Large intestine (tissue), 3 donors: ENCODE measurements at regions not wholly inside any gene's neighbourhood (a gene's known extent, or its start where the extent isn't known, plus 50 kb on each side); places are given as distances from the start of the nearest gene placed in this dataset.

Source experiments
- DNase-seq, 2 donors: peaks; one replicate each; pipeline versions ENCODE4 v3.0.0 to v3.0.0-alpha.2; 2013
- H3K27ac ChIP-seq: one replicate; pipeline ENCODE4 v1.5.1; 2013; ENCODE audit warnings: low read length
- H3K27me3 ChIP-seq: 2 replicates; pipeline ENCODE4 v1.6.1; 2013; ENCODE audit warnings: low read length; ENCODE audit not compliant: control insufficient read depth, insufficient read depth
- H3K36me3 ChIP-seq: 2 replicates; pipeline ENCODE4 v1.6.1; 2013; ENCODE audit warnings: low read length; ENCODE audit not compliant: control insufficient read depth, insufficient read depth
- H3K4me1 ChIP-seq: one replicate; pipeline ENCODE4 v1.6.1; 2013; ENCODE audit warnings: low read length; ENCODE audit not compliant: control insufficient read depth, insufficient read depth
- H3K4me3 ChIP-seq: one replicate; pipeline ENCODE4 v1.5.1; 2013; ENCODE audit warnings: low read length
- H3K9me3 ChIP-seq: one replicate; pipeline ENCODE4 v1.6.1; 2013; ENCODE audit warnings: mild to moderate bottlenecking, low read depth, low read length, moderate library complexity; ENCODE audit not compliant: control insufficient read depth
- WGBS: methylation state at CpG from one replicate; pipeline ENCODE4 v1.1.5; 2013; ENCODE audit warnings: low lambda C conversion rate; ENCODE audit not compliant: insufficient coverage; 5-methylcytosine and 5-hydroxymethylcytosine counted together

GRCh38 chr20:60513141-60513540 is 554.9 kb downstream of the CDH26 start:
- no peaks in the 10 kb centered on the region for H3K36me3 ChIP-seq
- WGBS, result no CpG with 5 or more reads among the region's 3 CpGs
- no peaks in the 10 kb centered on the region for H3K9me3 ChIP-seq
- DNase-seq, result no peak
- no peaks in the 10 kb centered on the region for H3K4me1 ChIP-seq
- H3K4me3 ChIP-seq, result no peak overlapping the region
- H3K27me3 ChIP-seq, result no peaks in the 10 kb centered on the region
- no peak overlapping the region for H3K27ac ChIP-seq

GRCh38 chr20:60516442-60516841 is 558.2 kb downstream of the CDH26 start:
- WGBS, result 71% methylated on average over 1 of the region's 2 CpGs
- no peak overlapping the region for H3K27ac ChIP-seq
- no peak for DNase-seq
- no peaks in the 10 kb centered on the region for H3K4me1 ChIP-seq
- no peak overlapping the region for H3K4me3 ChIP-seq
- H3K9me3 ChIP-seq, result no peaks in the 10 kb centered on the region
- H3K36me3 ChIP-seq, result no peaks in the 10 kb centered on the region
- H3K27me3 ChIP-seq, result no peaks in the 10 kb centered on the region

GRCh38 chr20:60518022-60518421 is 559.8 kb downstream of the CDH26 start:
- Histone ChIP-seq H3K27me3 (no peaks in the 10 kb centered on the region), H3K36me3 (no peaks in the 10 kb centered on the region), H3K4me1 (no peaks in the 10 kb centered on the region), H3K4me3 (no peak overlapping the region), H3K27ac (no peak overlapping the region), H3K9me3 (no peaks in the 10 kb centered on the region)
- WGBS, result no CpG with 5 or more reads among the region's 1 CpG
- no peak for DNase-seq

GRCh38 chr20:60525397-60525796 is 567.2 kb downstream of the CDH26 start:
- Histone ChIP-seq H3K4me1 (no peaks in the 10 kb centered on the region), H3K27me3 (no peaks in the 10 kb centered on the region), H3K27ac (no peak overlapping the region), H3K9me3 (no peaks in the 10 kb centered on the region), H3K4me3 (no peak overlapping the region), H3K36me3 (no peaks in the 10 kb centered on the region)
- DNase-seq, result no peak
- 88% methylated on average over 1 of the region's 2 CpGs for WGBS

GRCh38 chr20:60527656-60528055 is 569.4 kb downstream of the CDH26 start:
- H3K27ac ChIP-seq, result no peak overlapping the region
- H3K4me1 ChIP-seq, result no peaks in the 10 kb centered on the region
- DNase-seq, result no peak
- 67% methylated on average over 1 of the region's 7 CpGs for WGBS
- H3K9me3 ChIP-seq, result no peaks in the 10 kb centered on the region
- no peaks in the 10 kb centered on the region for H3K36me3 ChIP-seq
- H3K27me3 ChIP-seq, result no peaks in the 10 kb centered on the region
- no peak overlapping the region for H3K4me3 ChIP-seq

GRCh38 chr20:60528141-60528540 is 569.9 kb downstream of the CDH26 start:
- Histone ChIP-seq H3K4me3 (no peak overlapping the region), H3K9me3 (no peaks in the 10 kb centered on the region), H3K36me3 (no peaks in the 10 kb centered on the region), H3K27me3 (no peaks in the 10 kb centered on the region), H3K27ac (no peak overlapping the region), H3K4me1 (no peaks in the 10 kb centered on the region)
- WGBS, result 100% methylated on average over 1 of the region's 5 CpGs
- no peak for DNase-seq

- Histone ChIP-seq H3K36me3 (no peaks in the 10 kb centered on the region), H3K27me3 (no peaks in the 10 kb centered on the region), H3K4me3 (no peak overlapping the region), H3K4me1 (no peaks in the 10 kb centered on the region), H3K27ac (no peak overlapping the region), H3K9me3 (no peaks in the 10 kb centered on the region)
- no peak for DNase-seq
- WGBS, result 52% methylated on average over 2 of the region's 5 CpGs
Measured at GRCh38 chr20:60529149-60529548, 570.9 kb downstream of the CDH26 start.

- Histone ChIP-seq H3K27ac (no peak overlapping the region), H3K9me3 (no peaks in the 10 kb centered on the region), H3K4me1 (no peaks in the 10 kb centered on the region), H3K4me3 (no peak overlapping the region), H3K27me3 (no peaks in the 10 kb centered on the region), H3K36me3 (no peaks in the 10 kb centered on the region)
- WGBS, result no CpG with 5 or more reads among the region's 3 CpGs
- no peak for DNase-seq
Measured at GRCh38 chr20:60535211-60535610, 577.0 kb downstream of the CDH26 start.

- DNase-seq, result no peak
- Histone ChIP-seq H3K27me3 (no peaks in the 10 kb centered on the region), H3K27ac (no peak overlapping the region), H3K4me1 (no peaks in the 10 kb centered on the region), H3K9me3 (no peaks in the 10 kb centered on the region), H3K36me3 (no peaks in the 10 kb centered on the region), H3K4me3 (no peak overlapping the region)
- WGBS, result 78% methylated on average over 1 of the region's 3 CpGs
Measured at GRCh38 chr20:60540591-60540990, 582.4 kb downstream of the CDH26 start.

GRCh38 chr20:60541991-60542390 is 583.8 kb downstream of the CDH26 start:
- Histone ChIP-seq H3K4me3 (no peak overlapping the region), H3K36me3 (no peaks in the 10 kb centered on the region), H3K4me1 (no peaks in the 10 kb centered on the region), H3K27me3 (no peaks in the 10 kb centered on the region), H3K9me3 (no peaks in the 10 kb centered on the region), H3K27ac (no peak overlapping the region)
- WGBS, result 60% methylated on average over 1 of the region's 5 CpGs
- DNase-seq, result no peak

GRCh38 chr20:60543598-60543997 is 585.4 kb downstream of the CDH26 start:
- H3K4me1 ChIP-seq, result no peaks in the 10 kb centered on the region
- no peaks in the 10 kb centered on the region for H3K27me3 ChIP-seq
- DNase-seq, result no peak
- no peak overlapping the region for H3K27ac ChIP-seq
- H3K4me3 ChIP-seq, result no peak overlapping the region
- H3K9me3 ChIP-seq, result no peaks in the 10 kb centered on the region
- no peaks in the 10 kb centered on the region for H3K36me3 ChIP-seq
- 100% methylated on average over 2 of the region's 3 CpGs for WGBS
